OCI-LY7 (cell line): ENCODE measurements at regions not wholly inside any gene's neighbourhood (a gene's known extent, or its start where the extent isn't known, plus 50 kb on each side); places are given as distances from the start of the nearest gene placed in this dataset.

Experiments used
- CTCF ChIP-seq: fragments of 200-600 bp; sonication (generic); conservative IDR thresholded peaks from 2 replicates; pipeline ENCODE4 v1.5.1; 2014; ENCODE audit warnings: mild to moderate bottlenecking, antibody characterized with exemption, low read length, moderate library complexity, mixed read lengths
- EZH2phosphoT487 ChIP-seq: fragments of 200-600 bp; sonication (generic); IDR thresholded peaks from 2 replicates; pipeline ENCODE4 v1.6.1; 2018; ENCODE audit warnings: low read depth, borderline replicate concordance, mild to moderate bottlenecking, mixed run types, antibody characterized with exemption, low read length, moderate library complexity, mixed read lengths

GRCh38 chr6:114987281-114987680, 644.5 kb upstream of the HS3ST5 start:
- TF ChIP-seq CTCF (no peak), EZH2phosphoT487 (no peak)
